ENCODE measurements at regions not wholly inside any gene's neighbourhood (a gene's known extent, or its start where the extent isn't known, plus 50 kb on each side); places are given as distances from the start of the nearest gene placed in this dataset.

GRCh38 chr14:40944521-40944920, 662.2 kb upstream of the LRFN5 start:
- TF ChIP-seq CTCF (IDR thresholded peaks at IDR 0.05) (no peak), POLR2A (IDR thresholded peaks at IDR 0.05) (no peak)
